Stimulated activated CD8-positive, alpha-beta memory T cell treated with anti-CD3 and anti-CD28 coated beads, Interleukin-12 subunit alpha, Interleukin-12 subunit beta, amount 100 ng/mL, for 24 hours (primary cell): ENCODE measurements at regions not wholly inside any gene's neighbourhood (a gene's known extent, or its start where the extent isn't known, plus 50 kb on each side); places are given as distances from the start of the nearest gene placed in this dataset.

Experiments
- DNase-seq: peaks from one replicate; pipeline ENCODE4 v3.0.0-alpha.2; 2020; ENCODE audit errors: extremely low read depth

GRCh38 chr2:64402876-64403275 is 51.1 kb upstream of the LGALSL start:
- no peak for DNase-seq

- DNase-seq = no peak
Observed at GRCh38 chr2:64403426-64403825, 50.5 kb upstream of the LGALSL start.

DNA sequence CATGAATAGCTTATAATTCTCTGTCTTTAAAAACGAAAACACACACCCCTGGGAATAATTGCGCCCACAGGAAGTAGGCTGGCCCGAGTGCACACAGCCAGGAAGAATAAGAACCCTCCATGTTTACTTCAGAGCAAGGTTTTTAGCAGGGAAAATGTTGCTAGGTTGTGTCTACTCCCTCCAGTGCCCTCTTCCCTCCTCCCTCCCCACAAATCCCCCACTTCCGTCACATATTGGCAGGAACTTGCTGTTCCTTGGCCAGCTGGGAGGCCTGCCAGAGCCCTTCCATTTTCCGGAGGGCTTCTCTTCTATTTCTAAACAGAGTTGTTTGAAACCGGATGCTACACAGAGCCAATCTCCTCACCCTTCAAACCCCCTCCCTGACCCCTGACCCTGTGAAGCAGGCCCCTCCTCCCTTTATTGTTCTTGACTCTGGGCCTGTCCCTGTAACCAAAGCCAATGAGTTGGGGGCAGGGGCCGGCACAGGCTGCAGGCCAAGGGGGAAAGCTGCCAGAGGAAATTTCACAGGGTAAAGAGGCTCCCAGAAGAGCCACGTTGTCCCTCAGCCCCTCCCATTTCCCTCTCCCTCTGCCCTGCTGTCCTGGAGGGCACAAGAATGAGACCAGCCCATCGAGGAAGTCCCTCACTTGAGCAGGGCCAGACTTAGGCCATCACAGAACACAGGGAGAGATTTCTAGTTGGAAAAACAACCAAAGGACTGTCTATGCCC is 49.8 kb upstream of the LGALSL start:
- no peak for DNase-seq
